GM19468 (cell line): ENCODE measurements at regions not wholly inside any gene's neighbourhood (a gene's known extent, or its start where the extent isn't known, plus 50 kb on each side); places are given as distances from the start of the nearest gene placed in this dataset.

Experiments used
- ATAC-seq: cut with Tn5 transposase; IDR thresholded peaks from one replicate; pipeline ENCODE4 v1.9.1; 2021; ENCODE audit warnings: mild to moderate bottlenecking, moderate library complexity, moderate number of reproducible peaks; ENCODE audit not compliant: unreplicated experiment; ENCODE audit errors: extremely low read depth

GRCh38 chr15:47944637-47945288 is 176.0 kb upstream of the SLC24A5 start:
- no peak for ATAC-seq

- ATAC-seq = no peak
These were observed 174.7 kb upstream of the SLC24A5 start for GRCh38 chr15:47945872-47946650.

GRCh38 chr15:47949815-47950214 is 171.0 kb upstream of the SLC24A5 start:
- no peak for ATAC-seq

- no peak for ATAC-seq
These were observed 170.3 kb upstream of the SLC24A5 start for GRCh38 chr15:47950447-47950846.

GRCh38 chr15:47951781-47952180 is 169.0 kb upstream of the SLC24A5 start:
- ATAC-seq = no peak

GRCh38 chr15:47954196-47954595 is 166.6 kb upstream of the SLC24A5 start:
- ATAC-seq = no peak

GRCh38 chr15:47955021-47955420 is 165.8 kb upstream of the SLC24A5 start:
- no peak for ATAC-seq

GRCh38 chr15:47959617-47960413 is 161.0 kb upstream of the SLC24A5 start:
- no peak for ATAC-seq

- ATAC-seq = peak; percentile 83
These were observed 159.2 kb upstream of the SLC24A5 start for GRCh38 chr15:47961401-47962090.

GRCh38 chr15:47963265-47963664 is 157.5 kb upstream of the SLC24A5 start:
- no peak for ATAC-seq

GRCh38 chr15:47964229-47964628 is 156.6 kb upstream of the SLC24A5 start:
- no peak for ATAC-seq

GRCh38 chr15:47965297-47965696 is 155.5 kb upstream of the SLC24A5 start:
- no peak for ATAC-seq

GRCh38 chr15:47968593-47968992 is 152.2 kb upstream of the SLC24A5 start:
- ATAC-seq = no peak

- ATAC-seq = no peak
These were observed 149.2 kb upstream of the SLC24A5 start for GRCh38 chr15:47971637-47972036.

- no peak for ATAC-seq
These were observed 148.1 kb upstream of the SLC24A5 start for GRCh38 chr15:47972738-47973137.

GRCh38 chr15:47974724-47975123 is 146.1 kb upstream of the SLC24A5 start:
- no peak for ATAC-seq

- ATAC-seq = no peak
These were observed 145.4 kb upstream of the SLC24A5 start for GRCh38 chr15:47975427-47975826.

- ATAC-seq = no peak
These were observed 137.3 kb upstream of the SLC24A5 start for GRCh38 chr15:47983533-47983932.

- no peak for ATAC-seq
These were observed 135.2 kb upstream of the SLC24A5 start for GRCh38 chr15:47985568-47985967.

- no peak for ATAC-seq
These were observed 133.3 kb upstream of the SLC24A5 start for GRCh38 chr15:47987461-47987860.
